ENCODE measurements at regions not wholly inside any gene's neighbourhood (a gene's known extent, or its start where the extent isn't known, plus 50 kb on each side); places are given as distances from the start of the nearest gene placed in this dataset.

DNA sequence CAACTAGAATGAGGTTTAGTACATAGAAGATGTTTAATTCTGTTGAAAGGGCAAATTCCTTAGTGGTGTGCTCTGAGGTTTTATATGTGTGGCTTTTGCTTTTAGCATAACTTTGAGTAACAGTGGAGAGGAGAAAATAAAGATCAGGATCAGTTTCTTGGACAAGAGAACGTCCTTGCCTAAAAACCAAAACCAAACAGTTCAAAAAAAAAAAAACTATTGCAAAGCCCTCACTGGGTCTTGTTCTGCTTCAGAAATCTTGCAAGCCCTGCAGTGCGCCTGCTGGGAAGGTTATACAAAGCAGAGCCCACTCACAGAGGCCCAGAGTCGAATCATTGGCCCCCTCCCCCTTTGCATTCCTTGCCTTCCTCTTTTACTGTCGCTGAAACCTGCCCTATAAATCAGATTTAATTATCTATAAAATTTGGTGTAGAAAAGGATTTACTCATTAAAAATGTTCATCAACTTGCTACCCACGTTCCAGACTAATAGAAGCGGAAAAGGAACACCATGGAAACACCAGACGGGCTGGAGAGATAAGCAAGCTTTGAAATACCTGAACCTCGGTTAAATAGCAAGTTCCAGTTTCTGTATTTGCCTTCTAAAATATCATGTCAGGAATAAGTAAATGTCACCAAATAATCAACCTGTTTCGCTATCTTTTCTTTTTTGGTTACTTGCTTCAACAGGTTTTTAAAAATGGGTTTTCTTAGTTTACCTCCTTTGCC, 201.6 kb upstream of the PTBP2 start:
- Histone ChIP-seq H3K4me3 (ENCODE audit: low read depth in 1 of 3, low read length in 3 of 3) (no peak overlapping the region), H3K36me3 (ENCODE audit: control insufficient read depth in 4 of 4, insufficient read depth in 3 of 4, low read depth in 1 of 4, low read length in 3 of 4) (no peaks in the 10 kb centered on the region), H3K27me3 (ENCODE audit: control insufficient read depth in 4 of 4, insufficient read depth in 4 of 4, low read length in 3 of 4) (no peaks in the 10 kb centered on the region), H3K4me1 (ENCODE audit: control insufficient read depth in 4 of 4, insufficient read depth in 4 of 4, low read length in 3 of 4) (no peaks in the 10 kb centered on the region), H3K9ac (ENCODE audit: low read depth in 1 of 2, low read length in 2 of 2) (no peak overlapping the region), H3K27ac (ENCODE audit: low read depth in 1 of 2, low read length in 2 of 2) (no peak overlapping the region), H3K9me3 (ENCODE audit: control insufficient read depth in 4 of 4, low read length in 3 of 4) (no peaks in the 10 kb centered on the region)
- TF ChIP-seq HNF4G (IDR thresholded peaks at IDR 0.05), result no peak
- no peak for TF ChIP-seq GABPA (IDR thresholded peaks at IDR 0.05 in 1 of 2, conservative IDR thresholded peaks at IDR 0.05 in 1 of 2)
- no peak for TF ChIP-seq NR2F2 (IDR thresholded peaks at IDR 0.05)
- TF ChIP-seq, protein P1, sequence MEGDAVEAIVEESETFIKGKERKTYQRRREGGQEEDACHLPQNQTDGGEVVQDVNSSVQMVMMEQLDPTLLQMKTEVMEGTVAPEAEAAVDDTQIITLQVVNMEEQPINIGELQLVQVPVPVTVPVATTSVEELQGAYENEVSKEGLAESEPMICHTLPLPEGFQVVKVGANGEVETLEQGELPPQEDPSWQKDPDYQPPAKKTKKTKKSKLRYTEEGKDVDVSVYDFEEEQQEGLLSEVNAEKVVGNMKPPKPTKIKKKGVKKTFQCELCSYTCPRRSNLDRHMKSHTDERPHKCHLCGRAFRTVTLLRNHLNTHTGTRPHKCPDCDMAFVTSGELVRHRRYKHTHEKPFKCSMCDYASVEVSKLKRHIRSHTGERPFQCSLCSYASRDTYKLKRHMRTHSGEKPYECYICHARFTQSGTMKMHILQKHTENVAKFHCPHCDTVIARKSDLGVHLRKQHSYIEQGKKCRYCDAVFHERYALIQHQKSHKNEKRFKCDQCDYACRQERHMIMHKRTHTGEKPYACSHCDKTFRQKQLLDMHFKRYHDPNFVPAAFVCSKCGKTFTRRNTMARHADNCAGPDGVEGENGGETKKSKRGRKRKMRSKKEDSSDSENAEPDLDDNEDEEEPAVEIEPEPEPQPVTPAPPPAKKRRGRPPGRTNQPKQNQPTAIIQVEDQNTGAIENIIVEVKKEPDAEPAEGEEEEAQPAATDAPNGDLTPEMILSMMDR (IDR thresholded peaks at IDR 0.05; ENCODE audit: low read depth, low read length, missing input control), result no peak
- no peak for TF ChIP-seq RXRA (IDR thresholded peaks at IDR 0.05)
- no peak for TF ChIP-seq EGR1 (IDR thresholded peaks at IDR 0.05; ENCODE audit: low read depth in 2 of 2)
- TF ChIP-seq SP1 (IDR thresholded peaks at IDR 0.05), result no peak
- TF ChIP-seq, protein P2, sequence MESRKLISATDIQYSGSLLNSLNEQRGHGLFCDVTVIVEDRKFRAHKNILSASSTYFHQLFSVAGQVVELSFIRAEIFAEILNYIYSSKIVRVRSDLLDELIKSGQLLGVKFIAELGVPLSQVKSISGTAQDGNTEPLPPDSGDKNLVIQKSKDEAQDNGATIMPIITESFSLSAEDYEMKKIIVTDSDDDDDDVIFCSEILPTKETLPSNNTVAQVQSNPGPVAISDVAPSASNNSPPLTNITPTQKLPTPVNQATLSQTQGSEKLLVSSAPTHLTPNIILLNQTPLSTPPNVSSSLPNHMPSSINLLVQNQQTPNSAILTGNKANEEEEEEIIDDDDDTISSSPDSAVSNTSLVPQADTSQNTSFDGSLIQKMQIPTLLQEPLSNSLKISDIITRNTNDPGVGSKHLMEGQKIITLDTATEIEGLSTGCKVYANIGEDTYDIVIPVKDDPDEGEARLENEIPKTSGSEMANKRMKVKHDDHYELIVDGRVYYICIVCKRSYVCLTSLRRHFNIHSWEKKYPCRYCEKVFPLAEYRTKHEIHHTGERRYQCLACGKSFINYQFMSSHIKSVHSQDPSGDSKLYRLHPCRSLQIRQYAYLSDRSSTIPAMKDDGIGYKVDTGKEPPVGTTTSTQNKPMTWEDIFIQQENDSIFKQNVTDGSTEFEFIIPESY (IDR thresholded peaks at IDR 0.05), result no peak
- no peak for DNase-seq (ENCODE audit: low spot score)
- 53% methylated on average over 9 of the region's 9 CpGs for WGBS

DNA sequence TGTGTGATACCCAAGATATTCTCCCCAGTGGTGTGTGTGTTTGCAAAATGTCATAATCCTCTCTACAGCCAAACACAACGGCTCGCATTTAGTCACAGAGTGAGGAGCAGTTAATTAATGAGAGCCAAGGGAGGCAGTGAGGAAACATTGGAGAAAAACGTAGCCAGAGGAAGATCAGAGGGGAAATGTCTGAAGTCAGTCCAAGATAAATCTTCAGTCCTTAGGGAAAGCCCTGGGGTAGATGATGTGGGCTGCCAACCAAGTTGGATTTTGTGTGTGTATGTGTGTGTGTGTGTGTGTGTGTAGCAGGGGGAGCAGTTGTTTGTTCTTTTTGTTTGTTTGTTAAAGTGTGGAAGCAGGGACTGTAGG, 201.0 kb upstream of the PTBP2 start:
- WGBS, result 26% methylated on average over 3 of the region's 3 CpGs
- no peaks in the 10 kb centered on the region for H3K4me1 ChIP-seq (ENCODE audit: control insufficient read depth in 4 of 4, insufficient read depth in 4 of 4, low read length in 3 of 4)
- DNase-seq (ENCODE audit: low spot score), result no peak
- H3K27me3 ChIP-seq (ENCODE audit: control insufficient read depth in 4 of 4, insufficient read depth in 4 of 4, low read length in 3 of 4), result no peaks in the 10 kb centered on the region
- H3K9me3 ChIP-seq (ENCODE audit: control insufficient read depth in 4 of 4, low read length in 3 of 4), result no peaks in the 10 kb centered on the region
- no peak overlapping the region for H3K9ac ChIP-seq (ENCODE audit: low read depth in 1 of 2, low read length in 2 of 2)
- H3K4me3 ChIP-seq (ENCODE audit: low read depth in 1 of 3, low read length in 3 of 3), result no peak overlapping the region
- no peaks in the 10 kb centered on the region for H3K36me3 ChIP-seq (ENCODE audit: control insufficient read depth in 4 of 4, insufficient read depth in 3 of 4, low read depth in 1 of 4, low read length in 3 of 4)
- no peak overlapping the region for H3K27ac ChIP-seq (ENCODE audit: low read depth in 1 of 2, low read length in 2 of 2)
- TF ChIP-seq RXRA (IDR thresholded peaks at IDR 0.05), result no peak
- no peak for TF ChIP-seq GABPA (IDR thresholded peaks at IDR 0.05 in 1 of 2, conservative IDR thresholded peaks at IDR 0.05 in 1 of 2)
- TF ChIP-seq FOXA1 (IDR thresholded peaks at IDR 0.05), result no peak
- TF ChIP-seq, protein P3, sequence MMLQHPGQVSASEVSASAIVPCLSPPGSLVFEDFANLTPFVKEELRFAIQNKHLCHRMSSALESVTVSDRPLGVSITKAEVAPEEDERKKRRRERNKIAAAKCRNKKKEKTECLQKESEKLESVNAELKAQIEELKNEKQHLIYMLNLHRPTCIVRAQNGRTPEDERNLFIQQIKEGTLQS (IDR thresholded peaks at IDR 0.05), result no peak
- no peak for TF ChIP-seq EGR1 (IDR thresholded peaks at IDR 0.05; ENCODE audit: low read depth in 2 of 2)
- no peak for TF ChIP-seq FOXA2 (IDR thresholded peaks at IDR 0.05)
- TF ChIP-seq RAD21 (IDR thresholded peaks at IDR 0.05), result no peak
- TF ChIP-seq TAF1 (conservative IDR thresholded peaks at IDR 0.05), result no peak
- TF ChIP-seq, protein P4, sequence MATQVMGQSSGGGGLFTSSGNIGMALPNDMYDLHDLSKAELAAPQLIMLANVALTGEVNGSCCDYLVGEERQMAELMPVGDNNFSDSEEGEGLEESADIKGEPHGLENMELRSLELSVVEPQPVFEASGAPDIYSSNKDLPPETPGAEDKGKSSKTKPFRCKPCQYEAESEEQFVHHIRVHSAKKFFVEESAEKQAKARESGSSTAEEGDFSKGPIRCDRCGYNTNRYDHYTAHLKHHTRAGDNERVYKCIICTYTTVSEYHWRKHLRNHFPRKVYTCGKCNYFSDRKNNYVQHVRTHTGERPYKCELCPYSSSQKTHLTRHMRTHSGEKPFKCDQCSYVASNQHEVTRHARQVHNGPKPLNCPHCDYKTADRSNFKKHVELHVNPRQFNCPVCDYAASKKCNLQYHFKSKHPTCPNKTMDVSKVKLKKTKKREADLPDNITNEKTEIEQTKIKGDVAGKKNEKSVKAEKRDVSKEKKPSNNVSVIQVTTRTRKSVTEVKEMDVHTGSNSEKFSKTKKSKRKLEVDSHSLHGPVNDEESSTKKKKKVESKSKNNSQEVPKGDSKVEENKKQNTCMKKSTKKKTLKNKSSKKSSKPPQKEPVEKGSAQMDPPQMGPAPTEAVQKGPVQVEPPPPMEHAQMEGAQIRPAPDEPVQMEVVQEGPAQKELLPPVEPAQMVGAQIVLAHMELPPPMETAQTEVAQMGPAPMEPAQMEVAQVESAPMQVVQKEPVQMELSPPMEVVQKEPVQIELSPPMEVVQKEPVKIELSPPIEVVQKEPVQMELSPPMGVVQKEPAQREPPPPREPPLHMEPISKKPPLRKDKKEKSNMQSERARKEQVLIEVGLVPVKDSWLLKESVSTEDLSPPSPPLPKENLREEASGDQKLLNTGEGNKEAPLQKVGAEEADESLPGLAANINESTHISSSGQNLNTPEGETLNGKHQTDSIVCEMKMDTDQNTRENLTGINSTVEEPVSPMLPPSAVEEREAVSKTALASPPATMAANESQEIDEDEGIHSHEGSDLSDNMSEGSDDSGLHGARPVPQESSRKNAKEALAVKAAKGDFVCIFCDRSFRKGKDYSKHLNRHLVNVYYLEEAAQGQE (IDR thresholded peaks at IDR 0.05), result no peak
- TF ChIP-seq, protein P2 (IDR thresholded peaks at IDR 0.05), result no peak
- TF ChIP-seq, protein P1 (IDR thresholded peaks at IDR 0.05; ENCODE audit: low read depth, low read length, missing input control), result no peak
- TF ChIP-seq HNF4A (conservative IDR thresholded peaks at IDR 0.05), result no peak
- TF ChIP-seq, protein P5, sequence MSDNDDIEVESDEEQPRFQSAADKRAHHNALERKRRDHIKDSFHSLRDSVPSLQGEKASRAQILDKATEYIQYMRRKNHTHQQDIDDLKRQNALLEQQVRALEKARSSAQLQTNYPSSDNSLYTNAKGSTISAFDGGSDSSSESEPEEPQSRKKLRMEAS (IDR thresholded peaks at IDR 0.05), result no peak
- no peak for TF ChIP-seq JUND (IDR thresholded peaks at IDR 0.05)
- TF ChIP-seq HNF4G (IDR thresholded peaks at IDR 0.05), result no peak
- TF ChIP-seq YY1 (IDR thresholded peaks at IDR 0.05), result no peak
- no peak for TF ChIP-seq SP1 (IDR thresholded peaks at IDR 0.05)
- TF ChIP-seq NR2F2 (IDR thresholded peaks at IDR 0.05), result no peak

All from liver (tissue), 8 donors.